Upper lobe of right lung (tissue), 1 donor: ENCODE measurements at regions not wholly inside any gene's neighbourhood (a gene's known extent, or its start where the extent isn't known, plus 50 kb on each side); places are given as distances from the start of the nearest gene placed in this dataset.

ENCODE experiments used
- ATAC-seq: fragments of 200-7000 bp; cut with Tn5 transposase; one replicate; pipeline ENCODE4 v1.9.1; 2020; ENCODE audit warnings: mild to moderate bottlenecking, moderate library complexity
- DNase-seq: peaks from one replicate; pipeline ENCODE4 v3.0.0-alpha.2; 2020
- H3K27ac ChIP-seq: fragments of 200-600 bp; one replicate; pipeline ENCODE4 v1.8.0; 2022
- H3K27me3 ChIP-seq: fragments of 200-600 bp; one replicate; pipeline ENCODE4 v1.8.0; 2022; ENCODE audit warnings: mild to moderate bottlenecking
- H3K36me3 ChIP-seq: fragments of 200-600 bp; one replicate; pipeline ENCODE4 v1.8.0; 2022
- H3K4me1 ChIP-seq: fragments of 200-600 bp; one replicate; pipeline ENCODE4 v1.8.0; 2022
- H3K4me3 ChIP-seq: fragments of 200-600 bp; one replicate; pipeline ENCODE4 v1.8.0; 2022; ENCODE audit warnings: mild to moderate bottlenecking
- H3K9me3 ChIP-seq: fragments of 200-600 bp; one replicate; pipeline ENCODE4 v1.8.0; 2022
- CTCF ChIP-seq: fragments of 200-600 bp; IDR thresholded peaks from one replicate; pipeline ENCODE4 v1.8.0; 2022; ENCODE audit warnings: antibody characterized with exemption
- intact Hi-C: fragments of 100-400 bp; cut with DNase I; formaldehyde crosslinking; loops from one replicate; pipeline ENCODE4 v1.11.0; 2022
- donor health status: DM: no; HTN: yes; CAD: no; lungs with severe emphysema.

DNA sequence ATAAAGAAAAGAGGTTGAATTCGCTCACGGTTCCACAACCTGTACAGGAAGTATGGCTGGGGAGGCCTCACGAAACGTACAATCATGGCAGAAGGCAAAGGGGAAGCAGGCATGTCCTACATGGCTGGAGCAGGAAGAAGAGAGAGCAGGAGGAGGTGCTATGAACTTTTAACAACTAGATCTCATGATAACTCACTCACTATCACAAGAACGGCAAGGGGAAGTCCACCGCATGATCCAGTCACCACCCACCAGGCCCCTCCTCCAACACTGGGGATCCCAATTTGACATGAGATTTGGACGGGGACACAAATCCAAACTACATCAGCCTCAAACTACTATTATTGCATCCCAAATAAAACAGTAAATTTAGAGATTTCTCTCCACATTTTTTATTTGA lies 53.6 kb upstream of the CST7 start:
- ATAC-seq (no peak), DNase-seq (peak; percentile 35)
- no peak for TF ChIP-seq CTCF
- no peak overlapping the region for H3K27ac ChIP-seq
- H3K4me1 ChIP-seq, result no peaks in the 10 kb centered on the region
- no peak overlapping the region for H3K4me3 ChIP-seq
- no peaks in the 10 kb centered on the region for H3K36me3 ChIP-seq
- H3K27me3 ChIP-seq, result no peaks in the 10 kb centered on the region
- intact Hi-C loops, result no loop called here
- H3K9me3 ChIP-seq, result no peaks in the 10 kb centered on the region

DNA sequence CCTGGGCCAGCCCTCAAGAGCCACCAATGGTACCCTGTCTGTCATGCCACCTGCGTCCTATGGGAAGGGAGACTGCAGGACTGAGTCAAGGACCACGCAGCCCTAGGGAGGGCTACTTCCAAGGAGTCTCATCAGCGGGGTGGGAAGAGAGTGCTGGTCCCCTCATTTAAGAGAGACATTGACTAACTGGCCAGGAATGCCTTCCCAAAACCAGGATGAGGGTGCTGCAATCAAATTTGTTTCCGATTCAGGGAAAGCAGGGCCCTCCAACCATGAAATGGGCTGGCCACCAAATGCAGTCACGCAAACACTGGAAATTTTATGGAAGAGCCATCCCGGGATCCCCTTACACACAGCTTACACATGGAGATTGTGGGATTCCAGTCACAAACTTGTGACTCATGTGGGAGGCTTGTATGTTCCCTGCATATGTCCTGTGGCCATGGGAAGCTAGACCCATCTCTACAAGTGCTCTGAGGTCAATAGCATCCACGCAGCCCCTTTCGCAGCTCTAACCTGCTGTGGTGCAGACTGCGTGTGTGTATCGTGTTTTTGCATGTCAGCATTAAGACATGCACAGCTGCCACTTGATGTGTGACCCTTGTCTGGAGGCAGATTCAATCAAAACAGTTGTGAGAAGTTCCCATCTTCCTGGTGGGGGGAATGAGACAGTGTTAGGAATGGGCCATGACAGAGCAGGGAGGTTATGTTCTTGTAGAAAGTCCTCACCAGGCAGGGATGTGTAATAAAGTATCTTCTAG lies 53.0 kb upstream of the CST7 start:
- H3K36me3 ChIP-seq, result no peaks in the 10 kb centered on the region
- no peaks in the 10 kb centered on the region for H3K4me1 ChIP-seq
- no peak overlapping the region for H3K4me3 ChIP-seq
- TF ChIP-seq CTCF, result no peak
- DNase-seq (peak; percentile 22), ATAC-seq (no peak)
- H3K27ac ChIP-seq, result no peak overlapping the region
- H3K27me3 ChIP-seq, result no peaks in the 10 kb centered on the region
- H3K9me3 ChIP-seq, result no peaks in the 10 kb centered on the region
- intact Hi-C loops, result no loop called here

GRCh38 chr20:24896984-24897383 lies 52.1 kb upstream of the CST7 start:
- ATAC-seq (no peak), DNase-seq (no peak)
- Histone ChIP-seq H3K27me3 (no peaks in the 10 kb centered on the region), H3K9me3 (no peaks in the 10 kb centered on the region), H3K27ac (no peak overlapping the region), H3K36me3 (no peaks in the 10 kb centered on the region), H3K4me1 (no peaks in the 10 kb centered on the region), H3K4me3 (no peak overlapping the region)
- TF ChIP-seq CTCF, result no peak
- intact Hi-C loops, result no loop called here

GRCh38 chr20:24897974-24898373 lies 51.1 kb upstream of the CST7 start:
- H3K4me1 ChIP-seq, result no peaks in the 10 kb centered on the region
- H3K27me3 ChIP-seq, result no peaks in the 10 kb centered on the region
- no peaks in the 10 kb centered on the region for H3K9me3 ChIP-seq
- no peak for ATAC-seq
- no peaks in the 10 kb centered on the region for H3K36me3 ChIP-seq
- no peak overlapping the region for H3K27ac ChIP-seq
- no peak for TF ChIP-seq CTCF
- no peak overlapping the region for H3K4me3 ChIP-seq
- intact Hi-C loops, result no loop called here
- DNase-seq, result peak; percentile 22

DNA sequence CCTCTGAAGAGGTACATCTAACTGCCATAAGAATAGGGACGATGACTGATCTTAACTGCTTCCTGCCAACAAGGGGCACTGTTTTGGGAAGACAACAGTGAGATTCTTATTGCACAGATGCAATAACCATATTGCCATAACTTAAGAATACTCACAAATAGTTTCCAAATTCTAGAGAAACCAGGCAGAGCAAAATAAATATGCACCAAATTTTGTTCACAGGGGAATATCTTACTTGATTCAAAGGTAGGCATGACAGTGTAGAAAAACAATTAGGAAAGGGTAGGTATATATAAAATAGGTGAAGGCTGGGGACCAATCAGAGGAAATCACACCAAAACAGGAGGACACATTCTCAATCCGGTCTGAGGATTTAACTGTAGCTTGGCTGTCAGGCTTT lies 49.9 kb upstream of the CST7 start:
- no peak overlapping the region for H3K27ac ChIP-seq
- H3K9me3 ChIP-seq, result no peaks in the 10 kb centered on the region
- no peak for DNase-seq
- no peaks in the 10 kb centered on the region for H3K36me3 ChIP-seq
- ATAC-seq, result no peak
- no peaks in the 10 kb centered on the region for H3K27me3 ChIP-seq
- intact Hi-C loops, result no loop called here
- no peak for TF ChIP-seq CTCF
- no peak overlapping the region for H3K4me3 ChIP-seq
- H3K4me1 ChIP-seq, result no peaks in the 10 kb centered on the region
